SK-N-SH (cell line): ENCODE measurements at regions not wholly inside any gene's neighbourhood (a gene's known extent, or its start where the extent isn't known, plus 50 kb on each side); places are given as distances from the start of the nearest gene placed in this dataset.

ENCODE experiments used
- CTCF ChIA-PET: fragments of 300-600, 350-600 bp; formaldehyde crosslinking; extraction: SDS; loops from one replicate; lab custom pipeline; 2021; lab: Yijun Ruan, JAX
- POLR2A ChIA-PET: fragments of 350-600 bp; sonication (Branson Sonifier 250); formaldehyde crosslinking; extraction: SDS; loops from one replicate; lab custom pipeline; 2020; ENCODE audit warnings: antibody characterized with exemption, inconsistent platforms; lab: Yijun Ruan, JAX
- DNase-seq: peaks from one replicate; pipeline ENCODE4 v3.0.0; 2012
- H2AFZ ChIP-seq: fragments of 200-600 bp; sonication (generic); 2 replicates; pipeline ENCODE4 v1.8.1; 2016; ENCODE audit warnings: antibody characterized with exemption, mild to moderate bottlenecking, low read depth
- H3F3A ChIP-seq: fragments of 200-600 bp; sonication (generic); replicated peaks from 2 replicates; pipeline ENCODE3; 2016; ENCODE audit warnings: antibody characterized with exemption, mild to moderate bottlenecking; ENCODE audit not compliant: insufficient read depth
- H3K27ac ChIP-seq, 2 experiments: fragments of 200-500 bp in 1 of 2; fragments of 200-600 bp in 1 of 2; sonication (Bioruptor generic) in 1 of 2; sonication (generic), shearing (Covaris generic) in 1 of 2; 2 replicates each; pipeline versions ENCODE4 v1.5.1 to v1.6.1; 2014 to 2016; ENCODE audit warnings: low read depth in 2 of 2, inconsistent platforms in 1 of 2, low read length in 1 of 2, mild to moderate bottlenecking in 1 of 2, mixed read lengths in 1 of 2
- H3K27me3 ChIP-seq: fragments of 200-600 bp; sonication (generic), shearing (Covaris generic); 2 replicates; pipeline ENCODE4 v1.6.1; 2016; ENCODE audit warnings: mixed run types; ENCODE audit not compliant: insufficient read depth
- H3K36me3 ChIP-seq, 2 experiments: fragments of 200-500 bp in 1 of 2; fragments of 200-600 bp in 1 of 2; sonication (Bioruptor generic) in 1 of 2; sonication (generic) in 1 of 2; replicated peaks in 1 of 2; 2 replicates each; pipeline versions ENCODE3 to v1.5.1; 2014 to 2016; ENCODE audit warnings: low read length in 1 of 2, mild to moderate bottlenecking in 1 of 2; ENCODE audit not compliant: insufficient read depth in 2 of 2, control insufficient read depth in 1 of 2
- H3K4me1 ChIP-seq, 2 experiments: fragments of 200-500 bp in 1 of 2; fragments of 200-600 bp in 1 of 2; sonication (Bioruptor generic) in 1 of 2; sonication (generic), shearing (Covaris generic) in 1 of 2; 2 replicates each; pipeline versions ENCODE4 v1.5.1 to v1.6.1; 2014 to 2016; ENCODE audit warnings: low read depth in 1 of 2, low read length in 1 of 2, mixed run types in 1 of 2; ENCODE audit not compliant: insufficient read depth in 2 of 2, control insufficient read depth in 1 of 2
- H3K4me2 ChIP-seq: fragments of 200-600 bp; sonication (generic), shearing (Covaris generic); 2 replicates; pipeline ENCODE4 v1.6.1; 2017; ENCODE audit warnings: mixed run types
- H3K4me3 ChIP-seq, 2 experiments: fragments of 200-500 bp in 1 of 2; fragments of 200-600 bp in 1 of 2; sonication (Bioruptor generic) in 1 of 2; sonication (generic), shearing (Covaris generic) in 1 of 2; 2 replicates each; pipeline versions ENCODE4 v1.5.1 to v1.8.1; 2014 to 2016; ENCODE audit warnings: low read depth in 2 of 2, inconsistent platforms in 1 of 2, low read length in 1 of 2, mild to moderate bottlenecking in 1 of 2, mixed read lengths in 1 of 2, moderate library complexity in 1 of 2
- H3K79me2 ChIP-seq: fragments of 200-600 bp; sonication (generic); 2 replicates; pipeline ENCODE4 v1.8.1; 2017; ENCODE audit warnings: mild to moderate bottlenecking; ENCODE audit not compliant: insufficient read depth
- H3K9ac ChIP-seq: fragments of 200-600 bp; sonication (generic); 2 replicates; pipeline ENCODE4 v1.6.1; 2017; ENCODE audit warnings: mixed run types
- H3K9me2 ChIP-seq: fragments of 200-600 bp; sonication (generic); 2 replicates; pipeline ENCODE4 v1.6.1; 2017; ENCODE audit warnings: mixed run types
- H3K9me3 ChIP-seq: fragments of 200-600 bp; sonication (generic); 2 replicates; pipeline ENCODE4 v1.6.1; 2017; ENCODE audit warnings: mixed run types, mild to moderate bottlenecking, moderate library complexity
- H4K20me1 ChIP-seq: fragments of 200-600 bp; sonication (generic); 2 replicates; pipeline ENCODE4 v1.6.1; 2017; ENCODE audit warnings: mild to moderate bottlenecking, mixed run types; ENCODE audit not compliant: insufficient read depth
- ELF1 ChIP-seq: IDR thresholded peaks from 2 replicates; pipeline ENCODE4 v1.4.0; 2012
- EP300 ChIP-seq, 2 experiments: IDR thresholded peaks; 2 replicates each; pipeline versions ENCODE4 v1.4.0 to v1.6.1; 2012; ENCODE audit warnings: borderline replicate concordance in 1 of 2, low read depth in 1 of 2, low read length in 1 of 2
- EZH2phosphoT487 ChIP-seq: fragments of 200-600 bp; sonication (generic); IDR thresholded peaks from 2 replicates; pipeline ENCODE4 v1.6.1; 2017; ENCODE audit warnings: low read depth, mixed run types, mild to moderate bottlenecking, antibody characterized with exemption, moderate library complexity, borderline replicate concordance
- FOSL2 ChIP-seq: IDR thresholded peaks from 2 replicates; pipeline ENCODE4 v1.4.0; 2012; ENCODE audit warnings: low read depth, mild to moderate bottlenecking, moderate library complexity, borderline replicate concordance
- GATA2 ChIP-seq: sonication (generic); formaldehyde crosslinking; IDR thresholded peaks from 2 replicates; pipeline ENCODE4 v1.5.0; 2020; ENCODE audit warnings: mild to moderate bottlenecking, missing genetic modification reagents
- MXI1 ChIP-seq: IDR thresholded peaks from 2 replicates; pipeline ENCODE4 v1.6.1; 2012; ENCODE audit warnings: mild to moderate bottlenecking, low read depth, low read length, improper control_type of control experiment
- NFIC ChIP-seq: IDR thresholded peaks from 2 replicates; pipeline ENCODE4 v1.4.0; 2012; ENCODE audit warnings: borderline replicate concordance
- POLR2AphosphoS5 ChIP-seq: IDR thresholded peaks from 2 replicates; pipeline ENCODE4 v1.6.1; 2012; ENCODE audit warnings: low read depth, low read length
- RAD21 ChIP-seq: IDR thresholded peaks from 2 replicates; pipeline ENCODE4 v1.6.1; 2012; ENCODE audit warnings: mild to moderate bottlenecking, low read length
- RCOR1 ChIP-seq: fragments of 150-350 bp; IDR thresholded peaks from 2 replicates; pipeline ENCODE4 v1.6.1; 2017; ENCODE audit warnings: antibody characterized with exemption, low read length
- RFX5 ChIP-seq: IDR thresholded peaks from 2 replicates; pipeline ENCODE4 v1.6.1; 2012; ENCODE audit warnings: mild to moderate bottlenecking, improper control_type of control experiment, low read length
- RXRA ChIP-seq: IDR thresholded peaks from 2 replicates; pipeline ENCODE4 v1.4.0; 2012; ENCODE audit warnings: low read depth, mild to moderate bottlenecking, borderline replicate concordance
- SMC3 ChIP-seq: IDR thresholded peaks from 2 replicates; pipeline ENCODE4 v1.6.1; 2012; ENCODE audit warnings: low read depth, low read length, improper control_type of control experiment
- TCF12 ChIP-seq: IDR thresholded peaks from 2 replicates; pipeline ENCODE4 v1.4.0; 2012
- TEAD4 ChIP-seq: IDR thresholded peaks from 2 replicates; pipeline ENCODE4 v1.4.0; 2012; ENCODE audit warnings: mild to moderate bottlenecking, borderline replicate concordance; ENCODE audit not compliant: insufficient read depth
- WGBS: methylation state at CpG from one replicate; pipeline ENCODE4 v1.1.6; 2017; ENCODE audit warnings: low lambda C conversion rate; 5-methylcytosine and 5-hydroxymethylcytosine counted together
- TF ChIP-seq, protein P1 (sequence below): IDR thresholded peaks from 2 replicates; pipeline ENCODE4 v1.6.1; 2012; ENCODE audit warnings: mild to moderate bottlenecking, low read depth, low read length, moderate library complexity
- TF ChIP-seq, protein P2 (sequence below): IDR thresholded peaks from 2 replicates; pipeline ENCODE4 v1.4.0; 2012; ENCODE audit warnings: low read depth, borderline replicate concordance
- TF ChIP-seq, protein P3 (sequence below): fragments of 150-350 bp; IDR thresholded peaks from 2 replicates; pipeline ENCODE4 v1.6.1; 2017; ENCODE audit warnings: antibody characterized with exemption, low read length, low read depth, borderline replicate concordance
- TF ChIP-seq, protein P4 (sequence below): IDR thresholded peaks from 2 replicates; pipeline ENCODE4 v1.4.0; 2012; ENCODE audit warnings: low read depth, borderline replicate concordance
- TF ChIP-seq, protein P5 (sequence below): IDR thresholded peaks from 2 replicates; pipeline ENCODE4; 2012

DNA sequence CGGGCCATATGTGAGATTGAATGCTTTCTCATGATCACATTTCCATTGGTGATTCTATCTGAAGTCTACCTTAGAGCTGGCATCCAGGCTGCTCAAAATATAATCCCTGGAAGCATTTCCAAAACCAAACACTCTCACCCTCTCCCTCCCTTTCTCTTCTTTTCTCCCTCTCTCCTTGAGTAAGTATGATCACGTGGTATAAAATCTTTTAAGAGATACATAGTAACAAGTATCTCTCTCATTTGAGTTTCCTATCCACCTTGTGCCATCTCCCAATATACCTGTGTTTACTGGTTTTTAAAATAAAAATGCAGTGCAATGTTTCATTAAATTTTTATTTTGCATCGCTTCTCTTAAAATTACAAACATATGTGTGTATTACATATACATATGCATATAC lies 350.9 kb upstream of the KCNH8 start:
- Histone ChIP-seq H3K79me2 (no peaks in the 10 kb centered on the region), H3K9ac (no peak overlapping the region), H3K9me3 (no peaks in the 10 kb centered on the region), H3K27me3 (no peaks in the 10 kb centered on the region), H2AFZ (no peak overlapping the region), H3K4me2 (no peak overlapping the region), H3K9me2 (no peaks in the 10 kb centered on the region)
- no peak for DNase-seq
- TF ChIP-seq, protein P1, sequence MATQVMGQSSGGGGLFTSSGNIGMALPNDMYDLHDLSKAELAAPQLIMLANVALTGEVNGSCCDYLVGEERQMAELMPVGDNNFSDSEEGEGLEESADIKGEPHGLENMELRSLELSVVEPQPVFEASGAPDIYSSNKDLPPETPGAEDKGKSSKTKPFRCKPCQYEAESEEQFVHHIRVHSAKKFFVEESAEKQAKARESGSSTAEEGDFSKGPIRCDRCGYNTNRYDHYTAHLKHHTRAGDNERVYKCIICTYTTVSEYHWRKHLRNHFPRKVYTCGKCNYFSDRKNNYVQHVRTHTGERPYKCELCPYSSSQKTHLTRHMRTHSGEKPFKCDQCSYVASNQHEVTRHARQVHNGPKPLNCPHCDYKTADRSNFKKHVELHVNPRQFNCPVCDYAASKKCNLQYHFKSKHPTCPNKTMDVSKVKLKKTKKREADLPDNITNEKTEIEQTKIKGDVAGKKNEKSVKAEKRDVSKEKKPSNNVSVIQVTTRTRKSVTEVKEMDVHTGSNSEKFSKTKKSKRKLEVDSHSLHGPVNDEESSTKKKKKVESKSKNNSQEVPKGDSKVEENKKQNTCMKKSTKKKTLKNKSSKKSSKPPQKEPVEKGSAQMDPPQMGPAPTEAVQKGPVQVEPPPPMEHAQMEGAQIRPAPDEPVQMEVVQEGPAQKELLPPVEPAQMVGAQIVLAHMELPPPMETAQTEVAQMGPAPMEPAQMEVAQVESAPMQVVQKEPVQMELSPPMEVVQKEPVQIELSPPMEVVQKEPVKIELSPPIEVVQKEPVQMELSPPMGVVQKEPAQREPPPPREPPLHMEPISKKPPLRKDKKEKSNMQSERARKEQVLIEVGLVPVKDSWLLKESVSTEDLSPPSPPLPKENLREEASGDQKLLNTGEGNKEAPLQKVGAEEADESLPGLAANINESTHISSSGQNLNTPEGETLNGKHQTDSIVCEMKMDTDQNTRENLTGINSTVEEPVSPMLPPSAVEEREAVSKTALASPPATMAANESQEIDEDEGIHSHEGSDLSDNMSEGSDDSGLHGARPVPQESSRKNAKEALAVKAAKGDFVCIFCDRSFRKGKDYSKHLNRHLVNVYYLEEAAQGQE: no peak
- TF ChIP-seq RFX5 (no peak), MXI1 (no peak), SMC3 (no peak), EP300 (IDR thresholded peaks at IDR 0.05; ENCODE audit: borderline replicate concordance in 1 of 2, low read depth in 1 of 2, low read length in 1 of 2) (no peak), TEAD4 (no peak), RCOR1 (no peak), EZH2phosphoT487 (no peak), ELF1 (no peak), FOSL2 (no peak), RAD21 (no peak), POLR2AphosphoS5 (no peak), RXRA (no peak), NFIC (no peak), GATA2 (CRISPR knock-in tag) (no peak), TCF12 (no peak)
- TF ChIP-seq, protein P2, sequence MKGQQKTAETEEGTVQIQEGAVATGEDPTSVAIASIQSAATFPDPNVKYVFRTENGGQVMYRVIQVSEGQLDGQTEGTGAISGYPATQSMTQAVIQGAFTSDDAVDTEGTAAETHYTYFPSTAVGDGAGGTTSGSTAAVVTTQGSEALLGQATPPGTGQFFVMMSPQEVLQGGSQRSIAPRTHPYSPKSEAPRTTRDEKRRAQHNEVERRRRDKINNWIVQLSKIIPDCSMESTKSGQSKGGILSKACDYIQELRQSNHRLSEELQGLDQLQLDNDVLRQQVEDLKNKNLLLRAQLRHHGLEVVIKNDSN: no peak
- TF ChIP-seq, protein P3, sequence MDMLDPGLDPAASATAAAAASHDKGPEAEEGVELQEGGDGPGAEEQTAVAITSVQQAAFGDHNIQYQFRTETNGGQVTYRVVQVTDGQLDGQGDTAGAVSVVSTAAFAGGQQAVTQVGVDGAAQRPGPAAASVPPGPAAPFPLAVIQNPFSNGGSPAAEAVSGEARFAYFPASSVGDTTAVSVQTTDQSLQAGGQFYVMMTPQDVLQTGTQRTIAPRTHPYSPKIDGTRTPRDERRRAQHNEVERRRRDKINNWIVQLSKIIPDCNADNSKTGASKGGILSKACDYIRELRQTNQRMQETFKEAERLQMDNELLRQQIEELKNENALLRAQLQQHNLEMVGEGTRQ: no peak
- TF ChIP-seq, protein P4, sequence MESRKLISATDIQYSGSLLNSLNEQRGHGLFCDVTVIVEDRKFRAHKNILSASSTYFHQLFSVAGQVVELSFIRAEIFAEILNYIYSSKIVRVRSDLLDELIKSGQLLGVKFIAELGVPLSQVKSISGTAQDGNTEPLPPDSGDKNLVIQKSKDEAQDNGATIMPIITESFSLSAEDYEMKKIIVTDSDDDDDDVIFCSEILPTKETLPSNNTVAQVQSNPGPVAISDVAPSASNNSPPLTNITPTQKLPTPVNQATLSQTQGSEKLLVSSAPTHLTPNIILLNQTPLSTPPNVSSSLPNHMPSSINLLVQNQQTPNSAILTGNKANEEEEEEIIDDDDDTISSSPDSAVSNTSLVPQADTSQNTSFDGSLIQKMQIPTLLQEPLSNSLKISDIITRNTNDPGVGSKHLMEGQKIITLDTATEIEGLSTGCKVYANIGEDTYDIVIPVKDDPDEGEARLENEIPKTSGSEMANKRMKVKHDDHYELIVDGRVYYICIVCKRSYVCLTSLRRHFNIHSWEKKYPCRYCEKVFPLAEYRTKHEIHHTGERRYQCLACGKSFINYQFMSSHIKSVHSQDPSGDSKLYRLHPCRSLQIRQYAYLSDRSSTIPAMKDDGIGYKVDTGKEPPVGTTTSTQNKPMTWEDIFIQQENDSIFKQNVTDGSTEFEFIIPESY: no peak
- TF ChIP-seq, protein P5, sequence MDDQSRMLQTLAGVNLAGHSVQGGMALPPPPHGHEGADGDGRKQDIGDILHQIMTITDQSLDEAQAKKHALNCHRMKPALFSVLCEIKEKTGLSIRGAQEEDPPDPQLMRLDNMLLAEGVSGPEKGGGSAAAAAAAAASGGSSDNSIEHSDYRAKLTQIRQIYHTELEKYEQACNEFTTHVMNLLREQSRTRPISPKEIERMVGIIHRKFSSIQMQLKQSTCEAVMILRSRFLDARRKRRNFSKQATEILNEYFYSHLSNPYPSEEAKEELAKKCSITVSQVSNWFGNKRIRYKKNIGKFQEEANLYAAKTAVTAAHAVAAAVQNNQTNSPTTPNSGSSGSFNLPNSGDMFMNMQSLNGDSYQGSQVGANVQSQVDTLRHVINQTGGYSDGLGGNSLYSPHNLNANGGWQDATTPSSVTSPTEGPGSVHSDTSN: no peak
- TF ChIP-seq, all 33 proteins: peak for 0
- ChIA-PET CTCF (no interaction called here), POLR2A (no interaction called here)
- no peaks in the 10 kb centered on the region for H3K4me1 ChIP-seq
- H3K4me3 ChIP-seq: no peak overlapping the region
- 59% methylated on average over 3 of the region's 3 CpGs for WGBS
- H3K27ac ChIP-seq: no peak overlapping the region
- H3F3A ChIP-seq: no peaks in the 10 kb centered on the region
- no peaks in the 10 kb centered on the region for H3K36me3 ChIP-seq
- H4K20me1 ChIP-seq: no peaks in the 10 kb centered on the region
